ENCODE measurements at regions not wholly inside any gene's neighbourhood (a gene's known extent, or its start where the extent isn't known, plus 50 kb on each side); places are given as distances from the start of the nearest gene placed in this dataset.
"Not testable (repeated sequence)": the region's sequence is repeated elsewhere in the genome, so short reads cannot be mapped to it uniquely, and the experiment has no call there.

DNA sequence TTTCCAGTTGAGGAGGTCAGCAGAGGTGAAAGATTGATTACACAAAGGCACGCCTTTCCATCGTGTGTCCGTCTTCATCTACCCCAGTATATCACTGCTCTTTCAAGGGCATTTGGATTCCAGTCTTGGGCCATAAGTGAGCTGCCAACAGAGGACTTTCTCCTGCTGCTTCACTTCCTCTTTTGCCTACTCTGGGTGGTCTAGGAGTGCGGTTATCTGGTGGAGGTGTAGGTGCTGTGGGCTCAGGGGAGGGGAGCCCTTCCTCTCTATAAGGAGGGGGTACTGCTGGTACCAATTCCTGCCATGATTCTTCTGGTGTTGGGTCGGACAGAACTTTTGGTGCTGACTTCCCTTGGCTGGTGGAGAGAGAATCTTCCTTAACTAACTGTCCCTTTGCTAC, 83.1 kb upstream of the VEPH1 start:
- no peak for TF ChIP-seq POLR2AphosphoS5 (IDR thresholded peaks at IDR 0.05; ENCODE audit: low read depth, low read length)
- TF ChIP-seq SPI1 (IDR thresholded peaks at IDR 0.05; ENCODE audit: low read depth, low read length): peak; percentile 70
- DNase-seq (ENCODE audit: insufficient read length, low spot score) (no peak), FAIRE-seq (no peak)

DNA sequence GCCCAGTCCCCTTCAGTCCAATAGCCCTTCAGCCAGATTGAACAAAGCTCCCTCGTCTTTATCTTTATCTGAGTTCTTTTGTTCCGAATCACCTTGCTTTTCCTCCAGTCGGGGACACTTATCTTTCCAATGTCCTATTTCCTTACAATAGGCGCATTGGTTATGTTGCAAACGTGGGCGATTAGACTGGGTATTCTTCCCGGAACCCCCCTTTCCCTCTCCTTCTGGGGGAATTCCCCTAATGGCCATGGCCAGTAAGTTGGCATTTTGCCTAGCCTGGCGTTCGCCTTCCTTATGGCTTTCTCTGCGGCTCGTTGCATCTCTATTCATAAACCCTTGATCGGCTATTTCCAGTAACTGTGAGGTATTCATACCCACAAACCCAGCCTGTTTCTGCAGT, 82.2 kb upstream of the VEPH1 start:
- no peak for FAIRE-seq
- DNase-seq (ENCODE audit: insufficient read length, low spot score): no peak
- TF ChIP-seq SPI1 (IDR thresholded peaks at IDR 0.05; ENCODE audit: low read depth, low read length) (no peak), TAF1 (IDR thresholded peaks at IDR 0.05; ENCODE audit: low read depth, low read length) (no peak), POLR2AphosphoS5 (IDR thresholded peaks at IDR 0.05; ENCODE audit: low read depth, low read length) (no peak), POLR2A (IDR thresholded peaks at IDR 0.05; ENCODE audit: low read depth, low read length) (no peak), POU2F2 (IDR thresholded peaks at IDR 0.05; ENCODE audit: low read depth, low read length) (no peak), PAX5 (IDR thresholded peaks at IDR 0.05; ENCODE audit: insufficient read depth, low read length, severe bottlenecking) (no peak)

DNA sequence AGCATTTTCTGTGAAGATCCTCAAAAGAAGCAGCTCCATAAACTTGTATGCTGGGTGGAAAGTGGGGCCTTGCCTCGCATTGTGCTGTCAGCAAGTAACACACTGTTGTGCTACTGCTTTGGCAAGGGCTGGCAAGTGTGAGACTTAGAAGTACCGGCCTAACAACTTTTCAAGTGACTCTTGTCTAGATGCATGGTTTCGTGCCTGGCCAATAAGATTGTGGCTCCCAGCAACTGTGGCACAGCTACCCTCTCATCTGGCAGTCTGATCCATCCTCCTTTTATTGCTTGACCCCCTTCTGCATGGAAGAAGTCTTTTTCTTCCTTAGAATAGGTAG, 79.4 kb upstream of the VEPH1 start:
- TF ChIP-seq POLR2A (IDR thresholded peaks at IDR 0.05; ENCODE audit: low read depth, low read length): no peak
- TF ChIP-seq POLR2AphosphoS5 (IDR thresholded peaks at IDR 0.05; ENCODE audit: low read depth, low read length): no peak
- TF ChIP-seq POU2F2 (IDR thresholded peaks at IDR 0.05; ENCODE audit: low read depth, low read length): no peak
- TF ChIP-seq TAF1 (IDR thresholded peaks at IDR 0.05; ENCODE audit: low read depth, low read length): no peak
- no peak for TF ChIP-seq PAX5 (IDR thresholded peaks at IDR 0.05; ENCODE audit: insufficient read depth, low read length, severe bottlenecking)
- TF ChIP-seq SPI1 (IDR thresholded peaks at IDR 0.05; ENCODE audit: low read depth, low read length): no peak
- no peak for DNase-seq (ENCODE audit: insufficient read length, low spot score)

DNA sequence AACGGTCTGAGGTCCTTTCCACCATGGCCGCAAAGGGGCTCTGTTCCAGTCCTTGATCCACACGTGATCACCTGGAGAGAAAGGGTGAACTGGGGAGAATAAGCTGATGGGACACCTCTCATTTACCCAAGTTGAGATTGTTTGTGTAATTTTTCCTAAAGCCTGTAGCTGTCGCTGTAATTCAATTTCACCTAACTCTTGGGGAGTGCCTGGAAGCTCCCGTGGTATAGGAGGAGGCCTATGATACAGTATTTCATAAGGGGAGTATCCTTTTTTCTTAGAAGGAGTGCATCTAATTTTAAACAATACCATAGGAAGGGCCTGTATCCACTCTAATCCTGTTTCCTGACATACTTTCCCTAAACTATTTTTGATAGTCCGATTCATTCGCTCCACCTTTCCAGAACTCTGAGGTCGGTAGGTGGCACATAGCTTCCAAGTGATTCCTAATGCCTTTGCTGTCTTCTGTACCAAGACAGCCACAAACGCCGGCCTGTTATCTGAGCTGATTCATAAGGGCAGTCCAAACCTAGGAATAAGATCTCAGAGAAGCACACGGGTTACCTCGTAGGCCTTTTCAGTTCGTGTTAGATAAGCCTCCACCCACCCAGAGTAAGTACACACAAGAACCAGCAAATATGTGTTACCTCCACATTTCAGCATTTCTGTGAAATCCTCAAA, 78.9 kb upstream of the VEPH1 start:
- DNase-seq (ENCODE audit: insufficient read length, low spot score); FAIRE-seq: not testable (repeated sequence)

More for the DNA sequence above, 79.4 kb upstream of the VEPH1 start:
- FAIRE-seq: no peak

DNA sequence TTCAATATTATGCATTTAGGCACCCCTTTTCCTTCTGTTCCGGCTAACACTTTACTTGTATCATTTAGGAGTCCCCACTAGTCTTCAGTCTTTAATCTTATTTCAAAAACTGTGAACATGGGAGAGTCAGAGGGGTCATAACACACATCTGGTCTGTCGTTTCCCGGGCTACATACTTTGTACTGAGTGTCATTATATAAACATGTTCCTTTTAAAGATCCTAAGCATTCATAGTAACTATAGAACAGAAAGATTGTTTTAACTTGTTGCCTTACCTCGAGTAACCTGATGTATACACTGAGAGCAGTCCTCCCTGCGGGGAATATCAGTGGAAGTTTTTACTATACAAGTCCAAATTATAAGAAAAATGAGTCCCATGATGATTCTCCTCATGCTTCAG, 78.2 kb upstream of the VEPH1 start:
- DNase-seq (ENCODE audit: insufficient read length, low spot score) (no peak), FAIRE-seq (no peak)
- TF ChIP-seq SPI1 (IDR thresholded peaks at IDR 0.05; ENCODE audit: low read depth, low read length): no peak
- TF ChIP-seq POU2F2 (IDR thresholded peaks at IDR 0.05; ENCODE audit: low read depth, low read length): no peak
- no peak for TF ChIP-seq PAX5 (IDR thresholded peaks at IDR 0.05; ENCODE audit: insufficient read depth, low read length, severe bottlenecking)
- no peak for TF ChIP-seq TAF1 (IDR thresholded peaks at IDR 0.05; ENCODE audit: low read depth, low read length)
- no peak for TF ChIP-seq POLR2A (IDR thresholded peaks at IDR 0.05; ENCODE audit: low read depth, low read length)
- TF ChIP-seq POLR2AphosphoS5 (IDR thresholded peaks at IDR 0.05; ENCODE audit: low read depth, low read length): no peak

DNA sequence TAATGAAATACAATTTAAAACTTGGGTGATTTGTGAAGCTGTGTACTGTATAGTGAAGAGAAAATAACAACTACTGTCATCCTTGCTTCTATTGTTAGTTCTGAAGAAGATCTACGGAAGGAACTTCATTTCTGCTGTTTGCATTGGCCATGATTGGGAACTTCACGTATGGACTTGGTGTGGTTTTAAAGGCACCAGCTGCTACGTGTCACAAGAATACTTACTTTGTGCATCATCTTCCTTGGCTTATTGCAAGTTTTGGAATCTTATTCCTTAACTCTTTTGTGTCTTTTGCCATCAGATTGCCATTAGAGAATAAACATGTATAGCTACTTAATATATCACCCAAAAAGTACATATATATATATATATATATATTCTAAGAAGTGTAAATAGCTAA, 75.0 kb upstream of the VEPH1 start:
- FAIRE-seq (no peak), DNase-seq (ENCODE audit: insufficient read length, low spot score) (no peak)
- TF ChIP-seq TAF1 (IDR thresholded peaks at IDR 0.05; ENCODE audit: low read depth, low read length) (no peak), POLR2A (IDR thresholded peaks at IDR 0.05; ENCODE audit: low read depth, low read length) (no peak), POLR2AphosphoS5 (IDR thresholded peaks at IDR 0.05; ENCODE audit: low read depth, low read length) (no peak), PAX5 (IDR thresholded peaks at IDR 0.05; ENCODE audit: insufficient read depth, low read length, severe bottlenecking) (no peak), SPI1 (IDR thresholded peaks at IDR 0.05; ENCODE audit: low read depth, low read length) (no peak), POU2F2 (IDR thresholded peaks at IDR 0.05; ENCODE audit: low read depth, low read length) (no peak)

DNA sequence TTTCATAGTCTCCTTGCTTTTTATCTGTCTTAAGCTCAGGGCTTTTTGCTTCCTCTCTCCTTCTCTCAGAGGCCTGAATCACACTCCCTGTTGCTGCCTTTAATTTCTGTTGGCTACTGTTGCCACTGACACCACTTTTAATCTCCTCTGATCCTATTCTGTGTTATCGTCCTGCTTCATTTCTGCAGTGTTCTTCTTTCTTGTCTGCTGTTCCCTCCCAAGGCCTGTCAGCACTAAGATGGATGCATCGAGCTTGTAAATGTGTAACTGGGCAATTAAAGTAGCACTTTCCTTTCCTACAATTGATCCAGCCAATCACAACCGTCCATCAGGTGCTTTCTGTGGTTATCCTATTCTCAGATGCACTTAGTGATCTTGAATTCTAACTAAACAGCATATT, 71.3 kb upstream of the VEPH1 start:
- DNase-seq (ENCODE audit: insufficient read length, low spot score) (no peak), FAIRE-seq (no peak)
- TF ChIP-seq POLR2A (IDR thresholded peaks at IDR 0.05; ENCODE audit: low read depth, low read length) (no peak), PAX5 (IDR thresholded peaks at IDR 0.05; ENCODE audit: insufficient read depth, low read length, severe bottlenecking) (no peak)

DNA sequence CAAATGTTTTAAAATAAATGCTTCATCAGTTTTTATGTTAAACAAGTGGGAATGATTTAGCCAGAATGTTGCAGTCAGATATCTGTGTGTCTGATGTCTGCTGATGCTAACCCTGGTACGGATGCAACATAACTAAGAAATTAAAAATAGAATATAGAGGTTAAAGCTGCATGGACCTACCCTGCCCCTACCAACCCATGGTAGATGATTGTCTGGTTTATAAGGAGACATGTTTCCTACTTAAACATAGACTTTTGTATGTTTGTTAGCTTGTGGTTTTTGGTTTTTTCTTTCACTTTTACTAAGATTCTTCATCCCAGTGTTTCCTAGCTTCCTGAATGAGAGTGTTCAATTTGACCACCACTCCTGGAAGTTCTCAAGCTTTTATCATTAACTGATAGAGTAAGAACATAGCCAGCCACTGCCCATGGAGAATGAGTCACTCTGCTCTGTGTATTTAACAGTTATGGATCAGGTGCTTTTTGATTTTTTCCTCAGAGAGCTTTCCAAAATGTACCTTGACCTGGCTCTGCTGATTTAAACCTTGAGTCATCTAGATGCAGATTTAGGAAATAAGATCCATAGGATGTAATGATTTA, 70.7 kb upstream of the VEPH1 start:
- TF ChIP-seq PAX5 (IDR thresholded peaks at IDR 0.05; ENCODE audit: insufficient read depth, low read length, severe bottlenecking) (no peak), TAF1 (IDR thresholded peaks at IDR 0.05; ENCODE audit: low read depth, low read length) (no peak), SPI1 (IDR thresholded peaks at IDR 0.05; ENCODE audit: low read depth, low read length) (no peak), POLR2AphosphoS5 (IDR thresholded peaks at IDR 0.05; ENCODE audit: low read depth, low read length) (no peak), POU2F2 (IDR thresholded peaks at IDR 0.05; ENCODE audit: low read depth, low read length) (no peak)
- DNase-seq (ENCODE audit: insufficient read length, low spot score) (no peak), FAIRE-seq (no peak)

DNA sequence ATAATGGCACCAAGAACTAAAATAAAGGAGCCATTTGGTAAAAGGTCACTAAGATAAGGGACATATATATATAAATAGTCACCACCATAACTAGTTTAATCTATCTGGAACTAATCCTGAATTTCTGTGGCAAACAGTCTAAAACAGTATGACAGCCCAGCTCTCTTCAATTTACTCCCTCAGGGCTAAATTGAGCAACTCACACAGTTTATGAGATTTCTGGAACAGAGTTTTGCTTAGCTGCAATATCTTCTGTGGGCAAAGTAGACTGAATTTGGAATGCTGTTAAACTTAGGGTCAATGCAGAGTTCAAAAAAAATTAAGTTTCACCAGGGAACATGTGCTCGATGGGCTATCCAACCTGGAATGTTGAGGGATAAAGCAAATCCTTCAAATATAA, 70.1 kb upstream of the VEPH1 start:
- FAIRE-seq (no peak), DNase-seq (ENCODE audit: insufficient read length, low spot score) (no peak)
- TF ChIP-seq POLR2AphosphoS5 (IDR thresholded peaks at IDR 0.05; ENCODE audit: low read depth, low read length) (no peak), TAF1 (IDR thresholded peaks at IDR 0.05; ENCODE audit: low read depth, low read length) (no peak), PAX5 (IDR thresholded peaks at IDR 0.05; ENCODE audit: insufficient read depth, low read length, severe bottlenecking) (no peak), POLR2A (IDR thresholded peaks at IDR 0.05; ENCODE audit: low read depth, low read length) (no peak), SPI1 (IDR thresholded peaks at IDR 0.05; ENCODE audit: low read depth, low read length) (no peak), POU2F2 (IDR thresholded peaks at IDR 0.05; ENCODE audit: low read depth, low read length) (no peak)

DNA sequence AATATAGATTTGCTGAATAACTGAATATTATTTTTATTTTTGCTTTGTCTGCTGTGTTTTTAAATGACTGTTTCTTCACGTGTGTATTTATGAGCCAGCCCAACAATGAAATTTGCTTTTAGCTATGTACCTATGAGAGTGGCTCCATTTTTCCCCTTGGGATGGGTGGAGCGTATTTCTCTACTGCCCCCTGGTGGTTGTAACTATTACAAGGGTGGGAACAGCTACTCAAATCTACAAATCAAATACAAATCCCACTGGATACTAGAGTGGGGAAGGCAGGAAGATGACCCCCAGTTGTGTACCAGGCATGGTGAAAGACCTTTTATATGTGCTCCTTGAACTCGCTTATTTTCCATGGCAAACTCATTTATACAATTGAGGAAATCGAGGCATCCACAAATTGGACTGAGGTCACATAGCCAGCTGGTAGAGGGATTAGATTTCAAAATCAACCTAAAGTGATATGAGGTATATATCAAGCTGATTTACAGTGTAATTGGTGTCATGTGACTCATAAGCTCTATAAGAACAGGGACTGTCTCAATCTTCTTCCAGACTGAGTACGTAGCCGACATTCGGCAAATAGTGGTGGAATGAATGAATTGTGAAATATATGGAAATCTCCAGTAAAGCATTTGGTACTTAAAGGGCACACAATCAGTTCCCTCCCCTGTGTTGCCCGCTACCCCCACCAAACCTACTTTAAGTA, 69.5 kb upstream of the VEPH1 start:
- DNase-seq (ENCODE audit: insufficient read length, low spot score) (peak; percentile 5), FAIRE-seq (peak; percentile 85)
- TF ChIP-seq POU2F2 (IDR thresholded peaks at IDR 0.05; ENCODE audit: low read depth, low read length) (no peak), PAX5 (IDR thresholded peaks at IDR 0.05; ENCODE audit: insufficient read depth, low read length, severe bottlenecking) (no peak), SPI1 (IDR thresholded peaks at IDR 0.05; ENCODE audit: low read depth, low read length) (no peak), TAF1 (IDR thresholded peaks at IDR 0.05; ENCODE audit: low read depth, low read length) (no peak), POLR2A (IDR thresholded peaks at IDR 0.05; ENCODE audit: low read depth, low read length) (no peak), POLR2AphosphoS5 (IDR thresholded peaks at IDR 0.05; ENCODE audit: low read depth, low read length) (no peak)

Measured in GM12891 (cell line).